Heart right ventricle (tissue), 16 donors: ENCODE measurements at regions not wholly inside any gene's neighbourhood (a gene's known extent, or its start where the extent isn't known, plus 50 kb on each side); places are given as distances from the start of the nearest gene placed in this dataset.

ENCODE experiments used
- ATAC-seq, 8 donors: fragments of 200-7000 bp; cut with Tn5 transposase; one replicate each; pipeline ENCODE4 v1.9.1; 2020; ENCODE audit warnings: mild to moderate bottlenecking in 8 of 8, moderate library complexity in 8 of 8, moderate number of reproducible peaks in 1 of 8
- DNase-seq, 2 donors: peaks; one replicate each; pipeline ENCODE4 v3.0.0-alpha.2; 2020
- H3K27ac ChIP-seq, 10 donors: fragments of 200-600 bp; sonication (generic) in 2 of 10; one replicate each; pipeline versions ENCODE4 v1.5.0 to v1.8.0; 2020 to 2022; ENCODE audit warnings: mild to moderate bottlenecking in 3 of 10
- H3K27me3 ChIP-seq, 7 donors: fragments of 200-600 bp; one replicate each; pipeline ENCODE4 v1.8.0; 2021 to 2022; ENCODE audit warnings: mild to moderate bottlenecking in 2 of 7
- H3K36me3 ChIP-seq, 9 donors: fragments of 200-600 bp; sonication (generic) in 1 of 9; one replicate each; pipeline versions ENCODE4 v1.5.0 to v1.8.0; 2020 to 2022; ENCODE audit warnings: mild to moderate bottlenecking in 2 of 9
- H3K4me1 ChIP-seq, 9 donors: fragments of 200-600 bp; sonication (generic) in 1 of 9; one replicate each; pipeline versions ENCODE4 v1.5.0 to v1.8.0; 2020 to 2022; ENCODE audit warnings: mild to moderate bottlenecking in 4 of 9
- H3K4me3 ChIP-seq, 10 donors: fragments of 200-600 bp; sonication (generic) in 2 of 10; one replicate each; pipeline versions ENCODE4 v1.5.0 to v1.8.0; 2020 to 2022; ENCODE audit warnings: mild to moderate bottlenecking in 7 of 10, moderate library complexity in 2 of 10
- H3K9me3 ChIP-seq, 11 donors: fragments of 200-600 bp in 10 of 11; sonication (generic) in 2 of 11; one replicate each; pipeline versions ENCODE4 v1.5.0 to v1.8.0; 2013 to 2022; ENCODE audit warnings: mild to moderate bottlenecking in 2 of 11, control low read depth in 1 of 11, moderate library complexity in 1 of 11
- WGBS, 2 donors: extraction: QIAGEN DNeasy Blood & Tissue Kit; methylation state at CpG; one replicate each; pipeline ENCODE4 v1.1.7; 2013; ENCODE audit warnings: inconsistent platforms in 1 of 2; 5-methylcytosine and 5-hydroxymethylcytosine counted together
- intact Hi-C, 10 donors: fragments of 100-400 bp; cut with DNase I; formaldehyde crosslinking; loops; one replicate each; pipeline versions ENCODE4 v1.11.1 to v1.14.2; 2022
- TF ChIP-seq, protein P1 (sequence below), 9 donors: fragments of 200-600 bp; sonication (generic) in 2 of 9; IDR thresholded peaks; one replicate each; pipeline versions ENCODE4 v1.5.0 to v1.8.0; 2021 to 2022; ENCODE audit warnings: antibody characterized with exemption in 9 of 9, mild to moderate bottlenecking in 5 of 9, moderate library complexity in 1 of 9
- donor health status: Arrhythmogenic right ventricular cardiomyopathy.
- donor health status: ischemic (EF 13 %, LVEDD 7.1; RV severe dilation, severe dysfunction).
- donor health status: healthy with polysubstance abuse.
- donor health status: DM: no; HTN: yes; CAD: no.
- donor health status: DM: no; HTN: no; CAD: no.
- donor health status: ischemic (EF 25% LVEDD 6.9; RV normal size, moderate dysfunction).
- donor health status: ischemic (EF 25% LVEDD 5.7; RV mildly dilated, moderate dysfunction).
- donor health status: healthy.
- donor health status: DM: yes; HTN: yes; CAD: no.
- donor health status: Ischemic cardiomyopathy.
- donor health status: ischemic (EF 35%, LVEDD 5.7; RV mildly dilated, moderate dysfunction).
- donor health status: nonischemic (EF 11% LVEDD 7.7; RV severe dilation, severe dysfunction).
- donor health status: DM: yes; HTN: yes; CAD: no.
- donor health status: PGD.
- donor health status: ischemic (EF 29% LVEDD 5.4; RV normal size, mild dysfunction).
- donor health status: nonischemic (EF 23%, LVEDD 6.1; RV moderate dilation, normal function).

DNA sequence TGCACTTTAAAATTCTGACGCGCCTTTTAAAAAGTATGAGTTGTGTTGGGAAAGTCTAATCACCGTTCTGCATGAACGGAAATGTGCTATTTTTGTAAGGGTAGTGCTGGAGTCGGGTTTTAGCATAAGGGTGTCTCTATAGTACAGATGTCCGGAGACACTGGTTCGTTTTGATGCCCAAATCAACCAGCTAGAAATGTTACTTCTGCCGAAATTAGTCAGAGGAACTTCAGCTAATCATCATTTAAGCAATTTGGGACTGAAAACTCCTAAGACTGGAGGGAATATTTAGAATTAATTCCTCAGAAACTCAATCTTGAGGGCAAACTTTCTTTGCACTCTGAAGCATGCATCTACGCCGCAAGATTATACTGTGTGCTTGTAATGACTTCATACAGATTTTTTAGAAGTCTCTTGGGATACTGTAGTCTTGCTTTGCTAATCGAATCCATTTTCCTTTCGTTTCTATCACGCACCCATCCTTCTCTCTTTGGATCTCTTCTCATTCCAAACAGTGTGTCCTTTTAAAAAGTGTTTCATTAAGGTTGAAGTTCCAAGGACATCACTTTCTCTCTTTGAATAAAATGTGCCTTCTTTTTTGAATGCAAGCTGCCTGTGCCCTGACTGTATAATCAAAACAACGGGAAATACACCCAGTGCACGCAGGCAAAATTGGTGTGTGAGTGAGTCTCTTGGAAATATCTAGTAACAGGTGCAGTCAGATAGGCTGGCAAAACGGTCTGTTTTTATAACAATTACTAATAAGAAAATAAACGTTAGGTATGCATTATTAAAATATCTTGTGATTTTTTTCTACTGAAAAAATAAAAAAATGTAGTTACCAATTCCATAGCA is 270.9 kb upstream of the TCF4 start:
- TF ChIP-seq, protein P1, sequence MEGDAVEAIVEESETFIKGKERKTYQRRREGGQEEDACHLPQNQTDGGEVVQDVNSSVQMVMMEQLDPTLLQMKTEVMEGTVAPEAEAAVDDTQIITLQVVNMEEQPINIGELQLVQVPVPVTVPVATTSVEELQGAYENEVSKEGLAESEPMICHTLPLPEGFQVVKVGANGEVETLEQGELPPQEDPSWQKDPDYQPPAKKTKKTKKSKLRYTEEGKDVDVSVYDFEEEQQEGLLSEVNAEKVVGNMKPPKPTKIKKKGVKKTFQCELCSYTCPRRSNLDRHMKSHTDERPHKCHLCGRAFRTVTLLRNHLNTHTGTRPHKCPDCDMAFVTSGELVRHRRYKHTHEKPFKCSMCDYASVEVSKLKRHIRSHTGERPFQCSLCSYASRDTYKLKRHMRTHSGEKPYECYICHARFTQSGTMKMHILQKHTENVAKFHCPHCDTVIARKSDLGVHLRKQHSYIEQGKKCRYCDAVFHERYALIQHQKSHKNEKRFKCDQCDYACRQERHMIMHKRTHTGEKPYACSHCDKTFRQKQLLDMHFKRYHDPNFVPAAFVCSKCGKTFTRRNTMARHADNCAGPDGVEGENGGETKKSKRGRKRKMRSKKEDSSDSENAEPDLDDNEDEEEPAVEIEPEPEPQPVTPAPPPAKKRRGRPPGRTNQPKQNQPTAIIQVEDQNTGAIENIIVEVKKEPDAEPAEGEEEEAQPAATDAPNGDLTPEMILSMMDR (IDR thresholded peaks at IDR 0.05) = no peak
- Histone ChIP-seq H3K4me3 (peak overlapping the region in 9 of 10 donors; percentile 9 to 49 (median 33)), H3K4me1 (peaks cover 0 to 17% (median 5%) of the 10 kb centered on the region in 9 donors), H3K9me3 (no peaks in the 10 kb centered on the region), H3K36me3 (no peaks in the 10 kb centered on the region), H3K27me3 (no peaks in the 10 kb centered on the region), H3K27ac (peak overlapping the region in 4 of 10 donors; percentile 25 to 46 (median 32))
- intact Hi-C loops = loop anchor here in 2 of 10 donors (5.0 to 10.0 kb wide), 2 partner anchors 442 to 634 kb away; no protein-coding TSS in a partner anchor
- no peak for DNase-seq
- ATAC-seq = peak in 3 of 8 donors; percentile 20 to 41 (median 32)
- WGBS, 2 donors = 54 to 58% methylated on average over 17 of the region's 17 CpGs

DNA sequence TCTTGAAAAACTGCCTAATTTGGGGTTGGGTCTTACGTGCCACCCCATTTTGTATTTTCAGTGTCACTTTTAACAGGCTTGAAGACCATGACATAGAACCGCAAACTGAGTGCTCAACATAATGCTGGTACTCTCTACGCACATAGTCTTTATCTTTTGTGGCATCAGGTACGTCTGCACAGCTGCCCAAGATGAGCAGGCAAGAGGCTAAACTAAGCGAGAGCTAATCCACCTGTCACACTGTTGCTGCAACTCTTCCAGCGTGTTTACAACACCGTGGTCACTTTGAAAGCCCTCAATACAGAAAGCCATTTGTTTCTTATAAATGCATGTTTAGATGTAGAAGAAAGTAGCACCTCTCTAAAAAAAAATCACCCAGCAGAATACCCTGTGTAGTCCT is 270.0 kb upstream of the TCF4 start:
- Histone ChIP-seq H3K27ac (no peak overlapping the region), H3K4me3 (no peak overlapping the region), H3K4me1 (peaks cover 0 to 11% (median 0%) of the 10 kb centered on the region in 9 donors), H3K36me3 (no peaks in the 10 kb centered on the region), H3K27me3 (no peaks in the 10 kb centered on the region), H3K9me3 (no peaks in the 10 kb centered on the region)
- intact Hi-C loops = loop anchor here in 3 of 10 donors (2.0 to 10.0 kb wide), 3 partner anchors 21 to 633 kb away; no protein-coding TSS in a partner anchor
- no peak for ATAC-seq
- 89 to 92% methylated on average over 7 of the region's 7 CpGs for WGBS, 2 donors
- no peak for DNase-seq
- TF ChIP-seq, protein P1 (IDR thresholded peaks at IDR 0.05) = no peak

DNA sequence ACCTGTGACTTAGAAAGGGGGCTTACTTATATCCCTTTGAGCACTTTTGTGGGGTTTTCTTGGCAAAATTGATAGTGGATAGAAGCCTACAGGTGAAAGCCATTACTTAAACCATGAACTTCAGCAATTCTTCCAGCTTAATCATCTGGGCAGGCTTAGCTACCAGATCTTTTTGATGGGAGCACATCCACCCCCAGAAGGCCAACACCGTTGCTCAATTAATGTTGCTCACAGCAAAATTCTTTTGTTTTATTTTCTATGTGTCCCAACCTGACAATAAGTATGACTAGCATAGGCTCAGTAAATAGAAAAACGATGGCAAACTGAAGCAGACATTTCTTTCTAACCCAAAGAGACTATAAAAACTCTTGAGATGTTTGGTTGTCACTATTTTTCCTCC is 269.4 kb upstream of the TCF4 start:
- Histone ChIP-seq H3K27ac (no peak overlapping the region), H3K4me3 (no peak overlapping the region), H3K9me3 (no peaks in the 10 kb centered on the region), H3K27me3 (no peaks in the 10 kb centered on the region), H3K4me1 (peaks cover 0 to 11% (median 0%) of the 10 kb centered on the region in 9 donors), H3K36me3 (no peaks in the 10 kb centered on the region)
- intact Hi-C loops = loop anchor here in 3 of 10 donors (2.0 to 10.0 kb wide), 3 partner anchors 21 to 633 kb away; no protein-coding TSS in a partner anchor
- ATAC-seq = no peak
- DNase-seq = no peak
- TF ChIP-seq, protein P1 (IDR thresholded peaks at IDR 0.05) = no peak
- WGBS, 2 donors = 93 to 94% methylated on average over 2 of the region's 2 CpGs

DNA sequence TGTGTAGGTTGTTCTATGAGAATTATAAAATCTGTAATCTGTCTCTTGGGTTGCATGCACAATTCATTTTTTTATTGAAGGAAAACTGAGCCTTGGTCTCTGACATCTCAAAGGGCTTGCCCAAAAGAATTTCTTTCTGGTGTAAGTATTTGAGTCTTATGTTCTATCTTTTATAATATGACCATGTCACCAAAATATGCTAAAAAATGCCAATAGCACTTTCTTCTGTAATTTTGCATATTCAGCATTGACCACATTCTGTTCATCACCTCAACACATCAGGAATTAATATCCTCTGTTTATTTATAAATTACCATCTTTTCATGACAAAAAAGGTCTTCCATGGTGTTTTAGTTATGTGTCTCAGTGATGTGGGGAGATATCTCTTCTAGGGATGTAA is 268.7 kb upstream of the TCF4 start:
- Histone ChIP-seq H3K4me1 (peaks cover 0 to 11% (median 0%) of the 10 kb centered on the region in 9 donors), H3K27me3 (no peaks in the 10 kb centered on the region), H3K9me3 (no peaks in the 10 kb centered on the region), H3K36me3 (no peaks in the 10 kb centered on the region), H3K4me3 (no peak overlapping the region), H3K27ac (no peak overlapping the region)
- DNase-seq = no peak
- TF ChIP-seq, protein P1 (IDR thresholded peaks at IDR 0.05) = no peak
- no peak for ATAC-seq
- intact Hi-C loops = loop anchor here in 3 of 10 donors (2.0 to 10.0 kb wide), 3 partner anchors 20 to 632 kb away; no protein-coding TSS in a partner anchor
